Caco-2 (cell line): ENCODE measurements at regions not wholly inside any gene's neighbourhood (a gene's known extent, or its start where the extent isn't known, plus 50 kb on each side); places are given as distances from the start of the nearest gene placed in this dataset.
"Not testable (repeated sequence)": the region's sequence is repeated elsewhere in the genome, so short reads cannot be mapped to it uniquely, and the experiment has no call there.

Experiments
- BruUV-seq: library from RNA; stranded (reverse); fragments of 400-500 nt; replicated peaks from 2 replicates; lab custom pipeline; 2021; lab: Mats Ljungman, UMichigan
- CTCF ChIA-PET: fragments of 300-600 bp; sonication (Branson Sonifier 250); formaldehyde crosslinking; loops from one replicate; lab custom pipeline; 2022; ENCODE audit warnings: antibody characterized with exemption; lab: Charles Lee
- POLR2A ChIA-PET: fragments of 300-600 bp; sonication (Branson Sonifier 250); formaldehyde crosslinking; loops from one replicate; lab custom pipeline; 2022; ENCODE audit warnings: antibody characterized with exemption; lab: Charles Lee
- DNase-seq, 2 experiments: peaks; one replicate each; pipeline versions ENCODE4 v3.0.0 to v3.0.0-alpha.2; 2020 to 2022
- H3K27me3 ChIP-seq: replicated peaks from 2 replicates; pipeline ENCODE4 v1.6.0; 2011; ENCODE audit warnings: low read length; ENCODE audit not compliant: control insufficient read depth, insufficient read depth
- H3K36me3 ChIP-seq: 2 replicates; pipeline ENCODE4 v1.5.1; 2011; ENCODE audit warnings: low read length; ENCODE audit not compliant: control insufficient read depth, insufficient read depth
- H3K4me1 ChIP-seq: fragments of 250-450 bp; sonication (Bioruptor Pico); 2 replicates; pipeline ENCODE4 v1.5.1; 2020; ENCODE audit warnings: mild to moderate bottlenecking
- H3K4me3 ChIP-seq: 2 replicates; pipeline ENCODE4 v1.5.1; 2011; ENCODE audit warnings: low read depth, mild to moderate bottlenecking, control low read depth, low read length
- H3K9me3 ChIP-seq: fragments of 250-450 bp; sonication (Bioruptor Pico); 2 replicates; pipeline ENCODE4 v1.5.1; 2020; ENCODE audit warnings: mild to moderate bottlenecking, moderate library complexity
- H3K27ac Mint-ChIP-seq: one replicate; pipeline ENCODE4 v1.8.0; 2022; ENCODE audit warnings: mixed read lengths; ENCODE audit not compliant: unreplicated experiment
- H3K27me3 Mint-ChIP-seq: one replicate; pipeline ENCODE4 v1.8.0; 2022; ENCODE audit warnings: mixed read lengths; ENCODE audit not compliant: insufficient read depth, unreplicated experiment
- H3K36me3 Mint-ChIP-seq: one replicate; pipeline ENCODE4 v1.8.0; 2022; ENCODE audit warnings: mild to moderate bottlenecking, mixed read lengths; ENCODE audit not compliant: insufficient read depth, unreplicated experiment
- H3K4me1 Mint-ChIP-seq: one replicate; pipeline ENCODE4 v1.8.0; 2022; ENCODE audit warnings: low read depth, mixed read lengths; ENCODE audit not compliant: unreplicated experiment
- H3K4me3 Mint-ChIP-seq: one replicate; pipeline ENCODE4 v1.8.0; 2022; ENCODE audit warnings: mild to moderate bottlenecking, moderate library complexity, mixed read lengths; ENCODE audit not compliant: unreplicated experiment
- H3K9me3 Mint-ChIP-seq: one replicate; pipeline ENCODE4 v1.8.0; 2022; ENCODE audit warnings: mixed read lengths; ENCODE audit not compliant: unreplicated experiment
- CTCF ChIP-seq, 2 experiments: fragments of 200-600 bp in 1 of 2; IDR thresholded peaks; 1 replicate in 1 of 2; 2 replicates in 1 of 2; pipeline versions ENCODE4 v1.5.1 to v1.8.0; 2011 to 2022; ENCODE audit warnings: antibody characterized with exemption in 1 of 2, control low read depth in 1 of 2, inconsistent platforms in 1 of 2, low read depth in 1 of 2, low read length in 1 of 2, mild to moderate bottlenecking in 1 of 2, moderate library complexity in 1 of 2; ENCODE audit not compliant: insufficient read depth in 1 of 2, severe bottlenecking in 1 of 2, unreplicated experiment in 1 of 2
- intact Hi-C: fragments of 100-400 bp; cut with micrococcal nuclease; formaldehyde crosslinking; loops from one replicate; pipeline ENCODE4 v1.10.0; 2022; ENCODE audit not compliant: unreplicated experiment

GRCh38 chr5:126677121-126677520 lies 76.4 kb downstream of the PHAX start:
- POLR2A ChIA-PET = no interaction called here
- Histone ChIP-seq H3K9me3 (no peaks in the 10 kb centered on the region), H3K4me3 (no peak overlapping the region), H3K27me3 (no peaks in the 10 kb centered on the region), H3K4me1 (no peaks in the 10 kb centered on the region), H3K36me3 (no peaks in the 10 kb centered on the region)
- H3K4me1 Mint-ChIP-seq = peaks cover 7% of the 10 kb centered on the region
- H3K9me3 Mint-ChIP-seq = peaks cover 4% of the 10 kb centered on the region
- TF ChIP-seq CTCF (IDR thresholded peaks at IDR 0.05; ENCODE audit: insufficient read depth in 1 of 2, low read depth in 1 of 2, low read length in 1 of 2, severe bottlenecking in 1 of 2, unreplicated experiment in 1 of 2) = no peak
- no peak for DNase-seq
- no peak overlapping the region for H3K4me3 Mint-ChIP-seq
- H3K36me3 Mint-ChIP-seq = no peaks in the 10 kb centered on the region
- intact Hi-C loops = loop anchor here (5.0 kb wide), 1 partner anchor 635 kb away; no protein-coding TSS in a partner anchor
- H3K27me3 Mint-ChIP-seq = no peaks in the 10 kb centered on the region
- no peak overlapping the region for H3K27ac Mint-ChIP-seq
- BruUV-seq = no TSS peak
- CTCF ChIA-PET = interaction anchor here (1.0 to 2.5 kb wide), 2 partner anchors 97 to 101 kb away, joined by 3 to 8 read pairs; no protein-coding TSS in a partner anchor

GRCh38 chr5:126680191-126680817 lies 79.6 kb downstream of the PHAX start:
- intact Hi-C loops = no loop called here
- H3K4me3 Mint-ChIP-seq = no peak overlapping the region

DNA sequence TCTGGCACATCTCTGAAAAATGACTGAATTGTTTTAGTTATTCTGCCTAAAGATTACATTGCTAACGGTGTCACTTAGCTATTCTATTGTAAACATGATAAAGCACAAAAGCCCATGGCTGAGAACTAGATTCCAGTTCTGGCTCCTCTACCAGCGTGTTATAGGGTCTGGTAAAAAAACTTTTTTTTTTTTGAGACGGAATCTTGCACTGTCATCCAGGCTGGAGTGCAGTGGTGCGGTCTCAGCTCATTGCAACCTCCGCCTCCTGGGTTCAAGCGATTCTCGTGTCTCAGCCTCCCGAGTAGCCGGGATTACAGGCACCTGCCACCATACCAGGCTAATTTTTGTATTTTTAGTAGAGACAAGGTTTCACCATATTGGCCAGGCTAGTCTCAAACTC lies 80.6 kb downstream of the PHAX start:
- H3K27ac Mint-ChIP-seq, H3K9me3 Mint-ChIP-seq, H3K4me1 ChIP-seq, H3K36me3 Mint-ChIP-seq, H3K4me3 ChIP-seq, H3K9me3 ChIP-seq, H3K4me3 Mint-ChIP-seq, intact Hi-C loops, H3K27me3 ChIP-seq, H3K27me3 Mint-ChIP-seq, H3K4me1 Mint-ChIP-seq, DNase-seq, H3K36me3 ChIP-seq, BruUV-seq: not testable (repeated sequence)
- POLR2A ChIA-PET = interaction anchor here (0.6 kb wide), 1 partner anchor 12 kb away, joined by 3 read pairs; no protein-coding TSS in a partner anchor
- CTCF ChIA-PET = interaction anchor here (0.8 to 2.5 kb wide), 2 partner anchors 97 to 99 kb away, joined by 3 to 14 read pairs; partner anchors contain the start of gene LMNB1

More at GRCh38 chr5:126680191-126680817, 79.6 kb downstream of the PHAX start:
- no peaks in the 10 kb centered on the region for H3K36me3 ChIP-seq
- TF ChIP-seq CTCF (IDR thresholded peaks at IDR 0.05; ENCODE audit: insufficient read depth in 1 of 2, low read depth in 1 of 2, low read length in 1 of 2, severe bottlenecking in 1 of 2, unreplicated experiment in 1 of 2) = no peak
- H3K27ac Mint-ChIP-seq = no peak overlapping the region
- CTCF ChIA-PET = interaction anchor here (1.1 to 2.5 kb wide), 3 partner anchors 96 to 128 kb away, joined by 4 to 14 read pairs (median 5); partner anchors contain the start of gene LMNB1
- H3K4me1 ChIP-seq = no peaks in the 10 kb centered on the region
- no TSS peak for BruUV-seq
- POLR2A ChIA-PET = no interaction called here
- H3K4me3 ChIP-seq = no peak overlapping the region
- no peaks in the 10 kb centered on the region for H3K27me3 Mint-ChIP-seq
- DNase-seq = no peak
- H3K9me3 ChIP-seq = no peaks in the 10 kb centered on the region
- H3K4me1 Mint-ChIP-seq = peaks cover 7% of the 10 kb centered on the region
- H3K36me3 Mint-ChIP-seq = no peaks in the 10 kb centered on the region
- H3K27me3 ChIP-seq = no peaks in the 10 kb centered on the region
- H3K9me3 Mint-ChIP-seq = no peaks in the 10 kb centered on the region
